HCT116 (cell line): ENCODE measurements at regions not wholly inside any gene's neighbourhood (a gene's known extent, or its start where the extent isn't known, plus 50 kb on each side); places are given as distances from the start of the nearest gene placed in this dataset.

Experiments used
- ATAC-seq: fragments of 200-7000 bp; cut with Tn5 transposase; 2 replicates; pipeline ENCODE4 v1.9.1; 2020; ENCODE audit warnings: mild to moderate bottlenecking, moderate library complexity
- BruUV-seq: library from RNA; stranded (reverse); fragments of 400-500 nt; replicated peaks from 2 replicates; lab custom pipeline; 2021; lab: Mats Ljungman, UMichigan
- CTCF ChIA-PET: fragments of 300-600 bp; sonication (Branson Sonifier 250); formaldehyde crosslinking; loops from one replicate; lab custom pipeline; 2021; ENCODE audit warnings: antibody characterized with exemption; lab: Charles Lee
- POLR2A ChIA-PET: fragments of 300-600, 350-600 bp; sonication (Branson Sonifier 250); formaldehyde crosslinking; loops from one replicate; lab custom pipeline; 2021; ENCODE audit warnings: antibody characterized with exemption; lab: Charles Lee
- RAD21 ChIA-PET, 2 experiments: fragments of 300-600 bp; sonication (Branson Sonifier 250); formaldehyde crosslinking; loops; one replicate each; lab custom pipeline; 2023; ENCODE audit warnings: low total read pairs in 2 of 2; ENCODE audit not compliant: uncharacterized antibody in 2 of 2, unreplicated experiment in 2 of 2, low non-redundant PET in 1 of 2; lab: Charles Lee
- DNase-seq: peaks from one replicate; pipeline ENCODE4 v3.0.0-alpha.2; 2010; ENCODE audit warnings: low read depth, low spot score
- H2AFZ ChIP-seq: fragments of 200-600 bp; shearing (Covaris generic), sonication (generic); 2 replicates; pipeline ENCODE4 v1.6.1; 2017; ENCODE audit warnings: low read depth, mixed run types, mixed read lengths, antibody characterized with exemption, low read length; ENCODE audit not compliant: poor library complexity, severe bottlenecking
- H3K27ac ChIP-seq: 2 replicates; pipeline ENCODE4 v1.5.1; 2012; ENCODE audit warnings: low read depth, low read length
- H3K27me3 ChIP-seq: fragments of 200-600 bp; sonication (generic); 2 replicates; pipeline ENCODE4 v1.6.1; 2016; ENCODE audit warnings: mixed run types, low read length, mixed read lengths; ENCODE audit not compliant: insufficient read depth
- H3K36me3 ChIP-seq, 2 experiments: fragments of 200-500 bp in 1 of 2; fragments of 200-600 bp in 1 of 2; sonication (Bioruptor generic) in 1 of 2; sonication (generic) in 1 of 2; 2 replicates each; pipeline versions ENCODE4 v1.5.1 to v1.6.1; 2014 to 2016; ENCODE audit warnings: low read length in 2 of 2, inconsistent platforms in 1 of 2, mixed read lengths in 1 of 2, mixed run types in 1 of 2; ENCODE audit not compliant: insufficient read depth in 2 of 2, control insufficient read depth in 1 of 2
- H3K4me1 ChIP-seq, 2 experiments: fragments of 200-600 bp in 1 of 2; sonication (generic) in 1 of 2; 2 replicates each; pipeline versions ENCODE4 v1.5.1 to v1.6.1; 2012 to 2017; ENCODE audit warnings: low read length in 2 of 2, inconsistent platforms in 1 of 2, mild to moderate bottlenecking in 1 of 2, mixed read lengths in 1 of 2, mixed run types in 1 of 2, moderate library complexity in 1 of 2; ENCODE audit not compliant: insufficient read depth in 2 of 2, control insufficient read depth in 1 of 2
- H3K4me2 ChIP-seq: fragments of 200-600 bp; sonication (generic); 2 replicates; pipeline ENCODE4 v1.6.1; 2017; ENCODE audit warnings: mixed run types, low read length, mixed read lengths
- H3K4me3 ChIP-seq, 2 experiments: fragments of 200-600 bp in 1 of 2; sonication (generic) in 1 of 2; replicated peaks in 1 of 2; 2 replicates each; pipeline ENCODE4 v1.5.1; 2011 to 2016; ENCODE audit warnings: low read length in 2 of 2, control low read depth in 1 of 2, low read depth in 1 of 2, mild to moderate bottlenecking in 1 of 2, mixed read lengths in 1 of 2, mixed run types in 1 of 2
- H3K79me2 ChIP-seq: fragments of 200-600 bp; sonication (generic); 2 replicates; pipeline ENCODE4 v1.6.1; 2017; ENCODE audit warnings: mild to moderate bottlenecking, mixed run types, low read length, moderate library complexity, mixed read lengths; ENCODE audit not compliant: insufficient read depth
- H3K9ac ChIP-seq: fragments of 200-600 bp; sonication (generic); 2 replicates; pipeline ENCODE4 v1.6.1; 2016; ENCODE audit warnings: low read length, mixed read lengths
- H3K9me2 ChIP-seq: fragments of 200-600 bp; sonication (generic), shearing (Covaris generic); 2 replicates; pipeline ENCODE4 v1.6.1; 2017; ENCODE audit warnings: mixed run types, mild to moderate bottlenecking, moderate library complexity; ENCODE audit not compliant: insufficient read depth
- H3K9me3 ChIP-seq, 2 experiments: fragments of 200-500 bp in 1 of 2; fragments of 200-600 bp in 1 of 2; sonication (Bioruptor generic) in 1 of 2; sonication (generic) in 1 of 2; 2 replicates each; pipeline ENCODE4 v1.6.1; 2014 to 2017; ENCODE audit warnings: low read length in 2 of 2, mixed read lengths in 2 of 2, inconsistent platforms in 1 of 2, low read depth in 1 of 2, mild to moderate bottlenecking in 1 of 2, mixed run types in 1 of 2, moderate library complexity in 1 of 2; ENCODE audit not compliant: control insufficient read depth in 1 of 2, insufficient read depth in 1 of 2
- H4K20me1 ChIP-seq: fragments of 200-600 bp; sonication (generic), shearing (Covaris generic); 2 replicates; pipeline ENCODE4 v1.6.1; 2017; ENCODE audit warnings: mixed run types, mild to moderate bottlenecking, moderate library complexity; ENCODE audit not compliant: insufficient read depth
- CEBPB ChIP-seq: IDR thresholded peaks from 2 replicates; pipeline ENCODE4 v1.6.1; 2012; ENCODE audit warnings: low read depth
- EGR1 ChIP-seq: IDR thresholded peaks from 2 replicates; pipeline ENCODE4 v1.6.1; 2012; ENCODE audit warnings: low read depth
- ELF1 ChIP-seq: IDR thresholded peaks from 2 replicates; pipeline ENCODE4 v1.6.1; 2012; ENCODE audit warnings: low read depth, borderline replicate concordance
- FOSL1 ChIP-seq: IDR thresholded peaks from 2 replicates; pipeline ENCODE4 v1.6.1; 2012; ENCODE audit warnings: low read depth
- JUND ChIP-seq: IDR thresholded peaks from 2 replicates; pipeline ENCODE4 v1.6.1; 2012
- POLR2A ChIP-seq: IDR thresholded peaks from 2 replicates; pipeline ENCODE4 v1.7.0; 2011; ENCODE audit warnings: borderline replicate concordance; ENCODE audit not compliant: insufficient read depth, insufficient read length; ENCODE audit errors: extremely low read depth
- SIN3A ChIP-seq: IDR thresholded peaks from 2 replicates; pipeline ENCODE4 v1.6.1; 2012; ENCODE audit warnings: low read depth
- SP1 ChIP-seq: IDR thresholded peaks from 2 replicates; pipeline ENCODE4 v1.6.1; 2012; ENCODE audit warnings: low read depth
- SRF ChIP-seq: IDR thresholded peaks from 2 replicates; pipeline ENCODE4 v1.6.1; 2012; ENCODE audit warnings: low read depth
- TCF7L2 ChIP-seq: IDR thresholded peaks from 2 replicates; pipeline ENCODE4 v1.7.0; 2011; ENCODE audit warnings: borderline replicate concordance, inconsistent platforms; ENCODE audit not compliant: insufficient read depth, insufficient read length; ENCODE audit errors: extremely low read depth
- YY1 ChIP-seq: IDR thresholded peaks from 2 replicates; pipeline ENCODE4 v1.6.1; 2011; ENCODE audit warnings: low read length, low read depth, moderate library complexity, mild to moderate bottlenecking; ENCODE audit not compliant: insufficient replicate concordance; ENCODE audit errors: extremely low read depth
- ZFX ChIP-seq: fragments of 450-650 bp; IDR thresholded peaks from 2 replicates; pipeline ENCODE4 v1.6.1; 2017
- ZNF274 ChIP-seq: fragments of 200-500 bp; sonication (Bioruptor generic); IDR thresholded peaks from 2 replicates; pipeline ENCODE4 v1.6.1; 2014; ENCODE audit warnings: mild to moderate bottlenecking, low read depth, low read length, inconsistent platforms
- intact Hi-C: fragments of 100-400 bp; cut with micrococcal nuclease; formaldehyde crosslinking; loops from 2 replicates; pipeline ENCODE4 v1.10.0; 2022

- TF ChIP-seq FOSL1 (no peak), ELF1 (no peak), CEBPB (no peak), ZFX (no peak), EGR1 (no peak), SIN3A (no peak), SP1 (no peak), JUND (no peak), POLR2A (no peak)
These were observed 525.1 kb downstream of the CDH26 start (continued) for GRCh38 chr20:60483371-60483770.

- H2AFZ ChIP-seq = no peak overlapping the region
- no peaks in the 10 kb centered on the region for H3K36me3 ChIP-seq
- no peak overlapping the region for H3K4me3 ChIP-seq
- intact Hi-C loops = no loop called here
- H3K4me2 ChIP-seq = no peak overlapping the region
- CTCF ChIA-PET = no interaction called here
- BruUV-seq = no TSS peak
- no peaks in the 10 kb centered on the region for H3K4me1 ChIP-seq
- no peak for TF ChIP-seq TCF7L2
- TF ChIP-seq CEBPB = no peak
- no peak for TF ChIP-seq ZFX
- no peak for TF ChIP-seq ZNF274
- TF ChIP-seq SRF = no peak
- TF ChIP-seq SP1 = no peak
- TF ChIP-seq YY1 = no peak
- no peak for TF ChIP-seq SIN3A
- TF ChIP-seq, all 23 proteins: peak for 0
- no peak overlapping the region for H3K9ac ChIP-seq
- no peaks in the 10 kb centered on the region for H3K9me2 ChIP-seq
- H3K27me3 ChIP-seq = no peaks in the 10 kb centered on the region
- ChIA-PET POLR2A (no interaction called here), RAD21 (no interaction called here)
- H3K9me3 ChIP-seq = peaks cover 9 to 27% of the 10 kb centered on the region in 2 experiments; a peak in 2 of 4 replicates
- no peak overlapping the region for H3K27ac ChIP-seq
- H4K20me1 ChIP-seq = no peaks in the 10 kb centered on the region
- DNase-seq (no peak), ATAC-seq (no peak)
- no peaks in the 10 kb centered on the region for H3K79me2 ChIP-seq
These were observed 526.1 kb downstream of the CDH26 start for GRCh38 chr20:60484316-60484715.
